ENCODE measurements at regions not wholly inside any gene's neighbourhood (a gene's known extent, or its start where the extent isn't known, plus 50 kb on each side); places are given as distances from the start of the nearest gene placed in this dataset.

- H3K4me1 ChIP-seq (ENCODE audit: control insufficient read depth, insufficient read depth, low read length), result no peaks in the 10 kb centered on the region
- SMC1A ChIA-PET (ENCODE audit: uncharacterized antibody, unreplicated experiment), result no interaction called here
- H3K4me2 ChIP-seq (ENCODE audit: control insufficient read depth, insufficient read depth), result no peak overlapping the region
- H3K4me3 ChIP-seq, result no peak overlapping the region
- RAD21 ChIA-PET (ENCODE audit: unreplicated experiment), result no interaction called here
- POLR2A ChIA-PET, result no interaction called here
- 18% methylated on average over 2 of the region's 2 CpGs for WGBS (ENCODE audit: insufficient coverage, insufficient replicate concordance, low lambda C conversion rate, missing lambda C conversion rate)
- FAIRE-seq (no peak), DNase-seq (ENCODE audit: low read depth, low spot score) (no peak), ATAC-seq (no peak)
- BruUV-seq (replicated peaks), result no TSS peak
- no peak overlapping the region for H2AFZ ChIP-seq (ENCODE audit: control insufficient read depth, low read depth, low read length)
- H3K36me3 ChIP-seq (ENCODE audit: control insufficient read depth in 2 of 2, insufficient read depth in 2 of 2, low read length in 1 of 2), result no peaks in the 10 kb centered on the region
- in situ Hi-C loops (cut with MboI) (no loop called here), intact Hi-C loops (cut with micrococcal nuclease; ENCODE audit: unreplicated experiment) (no loop called here)
- TF ChIP-seq, protein P1, sequence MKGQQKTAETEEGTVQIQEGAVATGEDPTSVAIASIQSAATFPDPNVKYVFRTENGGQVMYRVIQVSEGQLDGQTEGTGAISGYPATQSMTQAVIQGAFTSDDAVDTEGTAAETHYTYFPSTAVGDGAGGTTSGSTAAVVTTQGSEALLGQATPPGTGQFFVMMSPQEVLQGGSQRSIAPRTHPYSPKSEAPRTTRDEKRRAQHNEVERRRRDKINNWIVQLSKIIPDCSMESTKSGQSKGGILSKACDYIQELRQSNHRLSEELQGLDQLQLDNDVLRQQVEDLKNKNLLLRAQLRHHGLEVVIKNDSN (IDR thresholded peaks at IDR 0.05; ENCODE audit: borderline replicate concordance, extremely low read length, insufficient read depth, low read depth, low read length), result no peak
- TF ChIP-seq ZNF274 (IDR thresholded peaks at IDR 0.05; ENCODE audit: insufficient read depth, insufficient read length), result no peak
- TF ChIP-seq CUX1 (IDR thresholded peaks at IDR 0.05; ENCODE audit: insufficient replicate concordance, low read depth, low read length), result no peak
- TF ChIP-seq CBFB (IDR thresholded peaks at IDR 0.05; ENCODE audit: low read depth), result no peak
- no peak for TF ChIP-seq RAD51 (IDR thresholded peaks at IDR 0.05)
- no peak for TF ChIP-seq ETV6 (conservative IDR thresholded peaks at IDR 0.05 in 1 of 2, IDR thresholded peaks at IDR 0.05 in 1 of 2; ENCODE audit: borderline replicate concordance in 1 of 2, low read depth in 1 of 2)
- TF ChIP-seq MEF2B (IDR thresholded peaks at IDR 0.05; ENCODE audit: partially characterized antibody, poor library complexity, severe bottlenecking), result no peak
- no peak for TF ChIP-seq RCOR1 (conservative IDR thresholded peaks at IDR 0.05; ENCODE audit: low read depth, low read length)
- no peak for TF ChIP-seq BACH1 (IDR thresholded peaks at IDR 0.05; ENCODE audit: borderline replicate concordance)
- no peak for TF ChIP-seq ZNF207 (IDR thresholded peaks at IDR 0.05; ENCODE audit: borderline replicate concordance)
- no peak for TF ChIP-seq IKZF1 (conservative IDR thresholded peaks at IDR 0.05)
- CTCF ChIA-PET, result no interaction called here
- no peak overlapping the region for H3K27ac ChIP-seq (ENCODE audit: control insufficient read depth, insufficient read depth)
- no peaks in the 10 kb centered on the region for H4K20me1 ChIP-seq (ENCODE audit: control insufficient read depth, insufficient read depth)
- no peak overlapping the region for H3K9ac ChIP-seq (ENCODE audit: control insufficient read depth, insufficient read depth, low read length)
- H3K79me2 ChIP-seq (ENCODE audit: control insufficient read depth, insufficient read depth, low read length), result no peaks in the 10 kb centered on the region
- H3K27me3 ChIP-seq (replicated peaks in 1 of 2; ENCODE audit: control insufficient read depth in 2 of 2, insufficient read depth in 2 of 2, low read length in 1 of 2), result no peaks in the 10 kb centered on the region
- H3K9me3 ChIP-seq (replicated peaks; ENCODE audit: control insufficient read depth, insufficient read depth, low read length), result no peaks in the 10 kb centered on the region
Observed at GRCh38 chr10:56763090-56763489, 402.0 kb upstream of the ZWINT start.

Data from GM12878 (cell line).